ENCODE measurements at regions not wholly inside any gene's neighbourhood (a gene's known extent, or its start where the extent isn't known, plus 50 kb on each side); places are given as distances from the start of the nearest gene placed in this dataset.

DNA sequence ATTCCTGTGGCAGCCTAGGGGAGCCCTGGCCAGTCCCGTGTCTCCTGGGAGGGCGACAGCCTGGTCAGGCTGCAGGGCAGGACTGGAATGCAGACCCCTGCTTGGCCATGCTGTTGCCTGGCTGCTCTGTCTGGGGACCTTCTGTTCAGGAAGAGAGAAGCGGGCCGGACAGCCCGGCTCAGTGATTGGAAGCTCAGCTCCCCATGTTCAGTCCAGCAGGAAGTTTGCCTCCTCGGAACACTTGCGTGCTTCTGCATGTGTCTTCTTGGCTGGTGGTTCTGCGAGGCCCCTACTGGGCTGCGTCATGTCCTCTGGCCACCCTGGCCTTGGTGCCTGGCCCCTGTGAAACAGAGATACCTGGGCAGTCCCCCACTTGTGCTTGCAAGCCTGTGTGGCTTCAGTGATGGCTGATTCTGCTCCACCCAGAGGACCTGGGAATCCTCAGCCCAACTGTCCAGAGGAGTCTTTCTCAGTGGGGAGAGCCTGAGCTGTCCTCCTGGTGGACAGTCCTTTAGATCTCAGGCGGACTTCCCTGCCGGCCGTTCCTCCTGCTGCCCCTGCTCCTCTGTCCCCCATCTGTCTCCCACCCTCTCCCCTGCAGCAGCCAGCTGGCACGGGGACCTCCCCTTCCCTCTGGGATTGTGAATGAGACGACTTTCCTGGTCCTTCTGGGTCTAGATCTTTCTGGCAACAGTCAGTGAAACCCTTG, 279.5 kb downstream of the SEC14L1 start:
- TF ChIP-seq, protein P1, sequence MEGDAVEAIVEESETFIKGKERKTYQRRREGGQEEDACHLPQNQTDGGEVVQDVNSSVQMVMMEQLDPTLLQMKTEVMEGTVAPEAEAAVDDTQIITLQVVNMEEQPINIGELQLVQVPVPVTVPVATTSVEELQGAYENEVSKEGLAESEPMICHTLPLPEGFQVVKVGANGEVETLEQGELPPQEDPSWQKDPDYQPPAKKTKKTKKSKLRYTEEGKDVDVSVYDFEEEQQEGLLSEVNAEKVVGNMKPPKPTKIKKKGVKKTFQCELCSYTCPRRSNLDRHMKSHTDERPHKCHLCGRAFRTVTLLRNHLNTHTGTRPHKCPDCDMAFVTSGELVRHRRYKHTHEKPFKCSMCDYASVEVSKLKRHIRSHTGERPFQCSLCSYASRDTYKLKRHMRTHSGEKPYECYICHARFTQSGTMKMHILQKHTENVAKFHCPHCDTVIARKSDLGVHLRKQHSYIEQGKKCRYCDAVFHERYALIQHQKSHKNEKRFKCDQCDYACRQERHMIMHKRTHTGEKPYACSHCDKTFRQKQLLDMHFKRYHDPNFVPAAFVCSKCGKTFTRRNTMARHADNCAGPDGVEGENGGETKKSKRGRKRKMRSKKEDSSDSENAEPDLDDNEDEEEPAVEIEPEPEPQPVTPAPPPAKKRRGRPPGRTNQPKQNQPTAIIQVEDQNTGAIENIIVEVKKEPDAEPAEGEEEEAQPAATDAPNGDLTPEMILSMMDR (IDR thresholded peaks at IDR 0.05; ENCODE audit: insufficient read depth, low read length, missing control alignments): peak; percentile 7
- H3K4me3 ChIP-seq (ENCODE audit: low read depth, low read length): no peak overlapping the region
- CTCF ChIA-PET: interaction anchor here (1.2 to 4.5 kb wide), 7 partner anchors 9 to 97 kb away, joined by 3 to 25 read pairs (median 5); no protein-coding TSS in a partner anchor
- no peak for DNase-seq (ENCODE audit: low read depth, low spot score)
- POLR2A ChIA-PET: interaction anchor here (0.6 to 1.1 kb wide), 2 partner anchors 44 to 54 kb away, joined by 4 read pairs; no protein-coding TSS in a partner anchor

- peak overlapping the region; percentile 27; the same call in 1 of the 2 replicates for H3K4me3 ChIP-seq (ENCODE audit: low read depth, low read length)
- ChIA-PET POLR2A (interaction anchor here (0.8 to 1.1 kb wide), 5 partner anchors 47 to 333 kb away, joined by 3 to 5 read pairs (median 4); no protein-coding TSS in a partner anchor), CTCF (interaction anchor here (0.7 to 4.5 kb wide), 9 partner anchors 8 to 100 kb away, joined by 3 to 25 read pairs (median 4); no protein-coding TSS in a partner anchor)
- TF ChIP-seq, protein P1 (IDR thresholded peaks at IDR 0.05; ENCODE audit: insufficient read depth, low read length, missing control alignments): no peak
- peak; percentile 64 for DNase-seq (ENCODE audit: low read depth, low spot score)
Observed at GRCh38 chr17:77420804-77421629, 280.2 kb downstream of the SEC14L1 start.

DNA sequence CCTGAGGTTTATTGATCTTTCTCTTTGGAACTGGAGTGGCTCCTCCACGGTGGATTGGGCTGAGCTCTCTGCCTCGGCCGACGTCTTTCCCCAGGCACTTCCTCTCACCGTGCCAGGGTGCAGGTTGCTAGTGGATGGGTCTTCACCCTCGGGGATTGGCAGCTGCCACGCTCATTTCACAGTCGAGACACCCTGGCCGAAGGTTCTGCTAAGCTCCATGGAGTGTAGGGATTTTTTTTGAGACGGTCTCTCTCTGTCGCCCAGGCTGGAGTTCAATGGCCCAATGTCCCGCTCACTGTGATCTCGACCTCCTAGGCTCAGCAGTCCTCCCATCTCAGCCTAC, 280.8 kb downstream of the SEC14L1 start:
- no peak overlapping the region for H3K4me3 ChIP-seq (ENCODE audit: low read depth, low read length)
- CTCF ChIA-PET: interaction anchor here (0.6 to 4.5 kb wide), 9 partner anchors 8 to 99 kb away, joined by 3 to 25 read pairs (median 4); no protein-coding TSS in a partner anchor
- POLR2A ChIA-PET: interaction anchor here (0.8 to 1.1 kb wide), 5 partner anchors 47 to 333 kb away, joined by 3 to 5 read pairs (median 4); no protein-coding TSS in a partner anchor
- no peak for DNase-seq (ENCODE audit: low read depth, low spot score)
- TF ChIP-seq, protein P1 (IDR thresholded peaks at IDR 0.05; ENCODE audit: insufficient read depth, low read length, missing control alignments): no peak

- POLR2A ChIA-PET: interaction anchor here (1.0 to 1.8 kb wide), 4 partner anchors 10 to 99 kb away, joined by 4 to 6 read pairs (median 6); no protein-coding TSS in a partner anchor
- CTCF ChIA-PET: interaction anchor here (0.6 to 4.5 kb wide), 4 partner anchors 7 to 97 kb away, joined by 3 to 25 read pairs (median 4); no protein-coding TSS in a partner anchor
- H3K4me3 ChIP-seq (ENCODE audit: low read depth, low read length): no peak overlapping the region
- TF ChIP-seq, protein P1 (IDR thresholded peaks at IDR 0.05; ENCODE audit: insufficient read depth, low read length, missing control alignments): no peak
- no peak for DNase-seq (ENCODE audit: low read depth, low spot score)
Observed at GRCh38 chr17:77422104-77422747, 281.5 kb downstream of the SEC14L1 start.

DNA sequence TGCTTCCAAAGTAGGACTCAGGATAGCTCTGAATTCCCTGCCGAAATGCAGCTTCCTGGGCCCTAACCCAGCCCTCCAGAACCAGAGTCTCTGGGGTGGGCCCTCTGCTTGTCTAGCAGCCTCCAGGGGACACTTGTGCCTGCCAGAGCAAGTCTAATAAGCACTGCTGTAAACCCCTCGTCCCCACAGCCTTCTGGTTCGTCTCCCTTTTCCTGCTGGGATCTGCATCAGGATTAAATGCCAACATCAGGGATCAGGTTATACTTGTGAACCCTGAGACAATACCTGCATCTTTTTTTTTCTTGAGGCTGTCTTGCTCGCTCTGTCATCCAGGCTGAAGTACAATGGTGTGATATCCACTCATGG, 282.0 kb downstream of the SEC14L1 start:
- TF ChIP-seq, protein P1 (IDR thresholded peaks at IDR 0.05; ENCODE audit: insufficient read depth, low read length, missing control alignments): no peak
- ChIA-PET CTCF (interaction anchor here (0.9 to 3.1 kb wide), 3 partner anchors 11 to 91 kb away, joined by 3 to 27 read pairs (median 3); no protein-coding TSS in a partner anchor), POLR2A (interaction anchor here (1.5 to 1.8 kb wide), 2 partner anchors 10 to 100 kb away, joined by 6 read pairs; no protein-coding TSS in a partner anchor)
- DNase-seq (ENCODE audit: low read depth, low spot score): no peak
- no peak overlapping the region for H3K4me3 ChIP-seq (ENCODE audit: low read depth, low read length)

Measured in AG04449 (cell line).